ENCODE measurements at regions not wholly inside any gene's neighbourhood (a gene's known extent, or its start where the extent isn't known, plus 50 kb on each side); places are given as distances from the start of the nearest gene placed in this dataset.

- H4K91ac ChIP-seq (ENCODE audit: insufficient read length, low read depth, low read length), result no peak overlapping the region
- no peak overlapping the region for H3K18ac ChIP-seq (ENCODE audit: insufficient read length, low read depth, low read length)
- H3K79me2 ChIP-seq (ENCODE audit: insufficient read depth, low read length), result no peaks in the 10 kb centered on the region
- H2AFZ ChIP-seq (ENCODE audit: low read length), result no peak overlapping the region
- no peak overlapping the region for H3K4ac ChIP-seq (ENCODE audit: low read depth, low read length)
- no peak overlapping the region for H2BK15ac ChIP-seq (ENCODE audit: low read depth, low read length)
- no peak overlapping the region for H3K56ac ChIP-seq (ENCODE audit: insufficient read length, low read depth, low read length)
- H2BK5ac ChIP-seq (ENCODE audit: insufficient read length, low read length), result no peak overlapping the region
- H3K4me1 Mint-ChIP-seq, result no peaks in the 10 kb centered on the region
- no peaks in the 10 kb centered on the region; a peak in 1 of 5 replicates for H3K9me3 Mint-ChIP-seq
- no peak overlapping the region for H3K14ac ChIP-seq (ENCODE audit: insufficient read depth, low read length)
- no peak overlapping the region for H3K4me2 ChIP-seq (ENCODE audit: insufficient read depth, insufficient read length, low read length)
- no peaks in the 10 kb centered on the region for H3K36me3 Mint-ChIP-seq (ENCODE audit: insufficient read depth in 1 of 3, low read depth in 3 of 3)
- H3K4me3 Mint-ChIP-seq, result no peak overlapping the region
- H2BK20ac ChIP-seq (ENCODE audit: low read depth, low read length, poor library complexity, severe bottlenecking), result no peak overlapping the region
- H2BK12ac ChIP-seq (ENCODE audit: insufficient read length, low read depth, low read length), result no peak overlapping the region
- H2BK120ac ChIP-seq (ENCODE audit: low read depth, low read length, poor library complexity, severe bottlenecking), result no peak overlapping the region
- H3K23ac ChIP-seq (ENCODE audit: insufficient read length, low read depth, low read length), result no peak overlapping the region
- TF ChIP-seq CTCF (conservative IDR thresholded peaks at IDR 0.05), result no peak
- H3K27ac Mint-ChIP-seq, result no peak overlapping the region
- H3K4me1 ChIP-seq (ENCODE audit: insufficient read depth, low read length), result no peaks in the 10 kb centered on the region
- WGBS (ENCODE audit: extremely low coverage, insufficient read length, low lambda C conversion rate), result no CpG with 5 or more reads among the region's 5 CpGs
- H3K9me3 ChIP-seq (ENCODE audit: control insufficient read depth, low read depth, low read length), result no peaks in the 10 kb centered on the region
- no peak overlapping the region for H2AK5ac ChIP-seq (ENCODE audit: insufficient read length, low read length)
- no peaks in the 10 kb centered on the region for H4K20me1 ChIP-seq (ENCODE audit: control insufficient read depth, insufficient read depth, insufficient read length)
- H3K9ac ChIP-seq (ENCODE audit: extremely low read depth, insufficient read length, low read length), result no peak overlapping the region
- H3K27ac ChIP-seq (ENCODE audit: insufficient read length, low read depth, low read length), result no peak overlapping the region
- no peak overlapping the region for H4K5ac ChIP-seq (ENCODE audit: insufficient read length, low read depth, low read length)
- no peak for DNase-seq
- no peaks in the 10 kb centered on the region for H3K27me3 Mint-ChIP-seq (ENCODE audit: low read depth)
- H3T11ph ChIP-seq (ENCODE audit: low read length), result no peak overlapping the region
- H3K79me1 ChIP-seq (ENCODE audit: insufficient read depth, low read depth, low read length, poor library complexity, severe bottlenecking), result no peaks in the 10 kb centered on the region
- no peak overlapping the region for H4K8ac ChIP-seq (replicated peaks; ENCODE audit: insufficient read length, low read depth, low read length)
- H3K27me3 ChIP-seq (ENCODE audit: insufficient read depth, low read length), result no peaks in the 10 kb centered on the region
- H3K23me2 ChIP-seq (ENCODE audit: insufficient read length, low read depth, low read length, poor library complexity, severe bottlenecking), result no peaks in the 10 kb centered on the region
These were observed 335.0 kb upstream of the NFIA start for GRCh38 chr1:60747353-60747752.
